MM.1S (cell line): ENCODE measurements at regions not wholly inside any gene's neighbourhood (a gene's known extent, or its start where the extent isn't known, plus 50 kb on each side); places are given as distances from the start of the nearest gene placed in this dataset.

Experiments
- DNase-seq: peaks from one replicate; pipeline ENCODE4 v3.0.0-alpha.2; 2015
- H2AFZ ChIP-seq: fragments of 300-600 bp; sonication (generic); 2 replicates; pipeline ENCODE4 v1.6.0; 2016; ENCODE audit warnings: antibody characterized with exemption, low read length
- H3F3A ChIP-seq: fragments of 300-600 bp; sonication (generic); 2 replicates; pipeline ENCODE4 v1.6.1; 2016; ENCODE audit warnings: mild to moderate bottlenecking, antibody characterized with exemption, low read length, moderate library complexity, mixed read lengths; ENCODE audit not compliant: insufficient read depth
- H3K27ac ChIP-seq: fragments of 300-600 bp; sonication (generic); 2 replicates; pipeline ENCODE4 v1.5.1; 2016; ENCODE audit warnings: mild to moderate bottlenecking, low read length
- H3K27me3 ChIP-seq: fragments of 300-600 bp; sonication (generic); replicated peaks from 2 replicates; pipeline ENCODE4 v1.6.0; 2016; ENCODE audit warnings: low read length; ENCODE audit not compliant: insufficient read depth
- H3K36me3 ChIP-seq: fragments of 300-600 bp; sonication (generic); replicated peaks from 2 replicates; pipeline ENCODE4 v1.6.1; 2016; ENCODE audit warnings: mild to moderate bottlenecking, low read length, mixed read lengths; ENCODE audit not compliant: insufficient read depth
- H3K4me1 ChIP-seq: fragments of 300-600 bp; sonication (generic); 2 replicates; pipeline ENCODE4 v1.6.1; 2016; ENCODE audit warnings: low read length, mixed read lengths
- H3K4me2 ChIP-seq: fragments of 300-600 bp; sonication (generic); 2 replicates; pipeline ENCODE4 v1.6.0; 2016; ENCODE audit warnings: low read depth, low read length
- H3K4me3 ChIP-seq: fragments of 300-600 bp; sonication (generic); 2 replicates; pipeline ENCODE4 v1.5.1; 2016; ENCODE audit warnings: low read length, mixed read lengths
- H3K79me2 ChIP-seq: fragments of 300-600 bp; sonication (generic); 2 replicates; pipeline ENCODE4 v1.6.1; 2016; ENCODE audit warnings: mixed run types, low read length, mixed read lengths
- H3K9ac ChIP-seq: fragments of 300-600 bp; sonication (generic); 2 replicates; pipeline ENCODE4 v1.6.1; 2016; ENCODE audit warnings: low read length, mixed read lengths
- H3K9me2 ChIP-seq: fragments of 300-600 bp; sonication (generic); replicated peaks from 2 replicates; pipeline ENCODE4 v1.6.1; 2016; ENCODE audit warnings: mild to moderate bottlenecking, low read length, mixed read lengths; ENCODE audit not compliant: insufficient read depth
- H3K9me3 ChIP-seq: fragments of 300-600 bp; sonication (generic); replicated peaks from 2 replicates; pipeline ENCODE4 v1.6.1; 2016; ENCODE audit warnings: mild to moderate bottlenecking, low read length, mixed read lengths; ENCODE audit not compliant: insufficient read depth
- H4K20me1 ChIP-seq: fragments of 300-600 bp; sonication (generic); 2 replicates; pipeline ENCODE4 v1.6.1; 2016; ENCODE audit warnings: mild to moderate bottlenecking, low read length, moderate library complexity, mixed read lengths; ENCODE audit not compliant: insufficient read depth
- EZH2 ChIP-seq: fragments of 300-600 bp; sonication (generic); optimal IDR thresholded peaks from 2 replicates; pipeline ENCODE3; 2017; ENCODE audit warnings: low read depth, mild to moderate bottlenecking, antibody characterized with exemption, low read length, mixed read lengths
- EZH2phosphoT487 ChIP-seq: fragments of 300-600 bp; sonication (generic); IDR thresholded peaks from 2 replicates; pipeline ENCODE4 v1.6.1; 2018; ENCODE audit warnings: antibody characterized with exemption, low read length
- TF ChIP-seq, protein P1 (sequence below): fragments of 300-600 bp; sonication (generic); IDR thresholded peaks from 2 replicates; pipeline ENCODE4 v1.5.1; 2016; ENCODE audit warnings: antibody characterized with exemption, low read length, mixed read lengths

- Histone ChIP-seq H3K27me3 (no peaks in the 10 kb centered on the region), H3K9me3 (no peaks in the 10 kb centered on the region), H3K9ac (no peak overlapping the region), H2AFZ (no peak overlapping the region), H3F3A (no peaks in the 10 kb centered on the region), H4K20me1 (no peaks in the 10 kb centered on the region), H3K27ac (no peak overlapping the region), H3K4me1 (no peaks in the 10 kb centered on the region), H3K79me2 (no peaks in the 10 kb centered on the region), H3K4me3 (no peak overlapping the region), H3K36me3 (no peaks in the 10 kb centered on the region), H3K4me2 (no peak overlapping the region), H3K9me2 (no peaks in the 10 kb centered on the region)
- DNase-seq: no peak
- no peak for TF ChIP-seq EZH2
- TF ChIP-seq EZH2phosphoT487: no peak
- TF ChIP-seq, protein P1, sequence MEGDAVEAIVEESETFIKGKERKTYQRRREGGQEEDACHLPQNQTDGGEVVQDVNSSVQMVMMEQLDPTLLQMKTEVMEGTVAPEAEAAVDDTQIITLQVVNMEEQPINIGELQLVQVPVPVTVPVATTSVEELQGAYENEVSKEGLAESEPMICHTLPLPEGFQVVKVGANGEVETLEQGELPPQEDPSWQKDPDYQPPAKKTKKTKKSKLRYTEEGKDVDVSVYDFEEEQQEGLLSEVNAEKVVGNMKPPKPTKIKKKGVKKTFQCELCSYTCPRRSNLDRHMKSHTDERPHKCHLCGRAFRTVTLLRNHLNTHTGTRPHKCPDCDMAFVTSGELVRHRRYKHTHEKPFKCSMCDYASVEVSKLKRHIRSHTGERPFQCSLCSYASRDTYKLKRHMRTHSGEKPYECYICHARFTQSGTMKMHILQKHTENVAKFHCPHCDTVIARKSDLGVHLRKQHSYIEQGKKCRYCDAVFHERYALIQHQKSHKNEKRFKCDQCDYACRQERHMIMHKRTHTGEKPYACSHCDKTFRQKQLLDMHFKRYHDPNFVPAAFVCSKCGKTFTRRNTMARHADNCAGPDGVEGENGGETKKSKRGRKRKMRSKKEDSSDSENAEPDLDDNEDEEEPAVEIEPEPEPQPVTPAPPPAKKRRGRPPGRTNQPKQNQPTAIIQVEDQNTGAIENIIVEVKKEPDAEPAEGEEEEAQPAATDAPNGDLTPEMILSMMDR: no peak
Measured at GRCh38 chr1:221416723-221417122, 325.2 kb downstream of the DUSP10 start.

GRCh38 chr1:221418346-221418745, 323.5 kb downstream of the DUSP10 start:
- no peaks in the 10 kb centered on the region for H3K9me3 ChIP-seq
- DNase-seq: no peak
- no peak overlapping the region for H2AFZ ChIP-seq
- H3F3A ChIP-seq: no peaks in the 10 kb centered on the region
- no peaks in the 10 kb centered on the region for H3K9me2 ChIP-seq
- H3K27ac ChIP-seq: no peak overlapping the region
- H3K4me1 ChIP-seq: no peaks in the 10 kb centered on the region
- H3K27me3 ChIP-seq: no peaks in the 10 kb centered on the region
- H3K36me3 ChIP-seq: no peaks in the 10 kb centered on the region
- no peak overlapping the region for H3K4me2 ChIP-seq
- TF ChIP-seq, protein P1: no peak
- TF ChIP-seq EZH2 (no peak), EZH2phosphoT487 (no peak)
- no peaks in the 10 kb centered on the region for H4K20me1 ChIP-seq
- no peak overlapping the region for H3K9ac ChIP-seq
- no peak overlapping the region for H3K4me3 ChIP-seq
- H3K79me2 ChIP-seq: no peaks in the 10 kb centered on the region

GRCh38 chr1:221419513-221420095, 322.3 kb downstream of the DUSP10 start:
- Histone ChIP-seq H3K4me2 (no peak overlapping the region), H3K27me3 (no peaks in the 10 kb centered on the region), H4K20me1 (no peaks in the 10 kb centered on the region), H3K36me3 (no peaks in the 10 kb centered on the region), H3K27ac (no peak overlapping the region), H2AFZ (no peak overlapping the region), H3F3A (no peaks in the 10 kb centered on the region), H3K4me3 (no peak overlapping the region), H3K9ac (no peak overlapping the region), H3K79me2 (no peaks in the 10 kb centered on the region), H3K9me3 (no peaks in the 10 kb centered on the region), H3K9me2 (no peaks in the 10 kb centered on the region), H3K4me1 (no peaks in the 10 kb centered on the region)
- TF ChIP-seq EZH2phosphoT487: no peak
- no peak for TF ChIP-seq EZH2
- TF ChIP-seq, protein P1: no peak
- no peak for DNase-seq
